SK-N-SH (cell line): ENCODE measurements at regions not wholly inside any gene's neighbourhood (a gene's known extent, or its start where the extent isn't known, plus 50 kb on each side); places are given as distances from the start of the nearest gene placed in this dataset.

Source experiments
- CTCF ChIA-PET: fragments of 300-600, 350-600 bp; formaldehyde crosslinking; extraction: SDS; loops from one replicate; lab custom pipeline; 2021; lab: Yijun Ruan, JAX
- POLR2A ChIA-PET: fragments of 350-600 bp; sonication (Branson Sonifier 250); formaldehyde crosslinking; extraction: SDS; loops from one replicate; lab custom pipeline; 2020; ENCODE audit warnings: antibody characterized with exemption, inconsistent platforms; lab: Yijun Ruan, JAX
- DNase-seq: peaks from one replicate; pipeline ENCODE4 v3.0.0; 2012
- H2AFZ ChIP-seq: fragments of 200-600 bp; sonication (generic); 2 replicates; pipeline ENCODE4 v1.8.1; 2016; ENCODE audit warnings: antibody characterized with exemption, mild to moderate bottlenecking, low read depth
- H3F3A ChIP-seq: fragments of 200-600 bp; sonication (generic); replicated peaks from 2 replicates; pipeline ENCODE3; 2016; ENCODE audit warnings: antibody characterized with exemption, mild to moderate bottlenecking; ENCODE audit not compliant: insufficient read depth
- H3K27ac ChIP-seq, 2 experiments: fragments of 200-500 bp in 1 of 2; fragments of 200-600 bp in 1 of 2; sonication (Bioruptor generic) in 1 of 2; sonication (generic), shearing (Covaris generic) in 1 of 2; 2 replicates each; pipeline versions ENCODE4 v1.5.1 to v1.6.1; 2014 to 2016; ENCODE audit warnings: low read depth in 2 of 2, inconsistent platforms in 1 of 2, low read length in 1 of 2, mild to moderate bottlenecking in 1 of 2, mixed read lengths in 1 of 2
- H3K27me3 ChIP-seq: fragments of 200-600 bp; sonication (generic), shearing (Covaris generic); 2 replicates; pipeline ENCODE4 v1.6.1; 2016; ENCODE audit warnings: mixed run types; ENCODE audit not compliant: insufficient read depth
- H3K36me3 ChIP-seq, 2 experiments: fragments of 200-500 bp in 1 of 2; fragments of 200-600 bp in 1 of 2; sonication (Bioruptor generic) in 1 of 2; sonication (generic) in 1 of 2; replicated peaks in 1 of 2; 2 replicates each; pipeline versions ENCODE3 to v1.5.1; 2014 to 2016; ENCODE audit warnings: low read length in 1 of 2, mild to moderate bottlenecking in 1 of 2; ENCODE audit not compliant: insufficient read depth in 2 of 2, control insufficient read depth in 1 of 2
- H3K4me1 ChIP-seq, 2 experiments: fragments of 200-500 bp in 1 of 2; fragments of 200-600 bp in 1 of 2; sonication (Bioruptor generic) in 1 of 2; sonication (generic), shearing (Covaris generic) in 1 of 2; 2 replicates each; pipeline versions ENCODE4 v1.5.1 to v1.6.1; 2014 to 2016; ENCODE audit warnings: low read depth in 1 of 2, low read length in 1 of 2, mixed run types in 1 of 2; ENCODE audit not compliant: insufficient read depth in 2 of 2, control insufficient read depth in 1 of 2
- H3K4me2 ChIP-seq: fragments of 200-600 bp; sonication (generic), shearing (Covaris generic); 2 replicates; pipeline ENCODE4 v1.6.1; 2017; ENCODE audit warnings: mixed run types
- H3K4me3 ChIP-seq, 2 experiments: fragments of 200-500 bp in 1 of 2; fragments of 200-600 bp in 1 of 2; sonication (Bioruptor generic) in 1 of 2; sonication (generic), shearing (Covaris generic) in 1 of 2; 2 replicates each; pipeline versions ENCODE4 v1.5.1 to v1.8.1; 2014 to 2016; ENCODE audit warnings: low read depth in 2 of 2, inconsistent platforms in 1 of 2, low read length in 1 of 2, mild to moderate bottlenecking in 1 of 2, mixed read lengths in 1 of 2, moderate library complexity in 1 of 2
- H3K79me2 ChIP-seq: fragments of 200-600 bp; sonication (generic); 2 replicates; pipeline ENCODE4 v1.8.1; 2017; ENCODE audit warnings: mild to moderate bottlenecking; ENCODE audit not compliant: insufficient read depth
- H3K9ac ChIP-seq: fragments of 200-600 bp; sonication (generic); 2 replicates; pipeline ENCODE4 v1.6.1; 2017; ENCODE audit warnings: mixed run types
- H3K9me2 ChIP-seq: fragments of 200-600 bp; sonication (generic); 2 replicates; pipeline ENCODE4 v1.6.1; 2017; ENCODE audit warnings: mixed run types
- H3K9me3 ChIP-seq: fragments of 200-600 bp; sonication (generic); 2 replicates; pipeline ENCODE4 v1.6.1; 2017; ENCODE audit warnings: mixed run types, mild to moderate bottlenecking, moderate library complexity
- H4K20me1 ChIP-seq: fragments of 200-600 bp; sonication (generic); 2 replicates; pipeline ENCODE4 v1.6.1; 2017; ENCODE audit warnings: mild to moderate bottlenecking, mixed run types; ENCODE audit not compliant: insufficient read depth
- CHD2 ChIP-seq: fragments of 150-350 bp; IDR thresholded peaks from 2 replicates; pipeline ENCODE4 v1.6.1; 2018; ENCODE audit warnings: low read length; ENCODE audit not compliant: partially characterized antibody
- CTCF ChIP-seq: fragments of 200-600 bp; sonication (generic); IDR thresholded peaks from 2 replicates; pipeline ENCODE4 v1.6.1; 2017; ENCODE audit warnings: antibody characterized with exemption, mild to moderate bottlenecking, moderate library complexity
- ELF1 ChIP-seq: IDR thresholded peaks from 2 replicates; pipeline ENCODE4 v1.4.0; 2012
- EZH2phosphoT487 ChIP-seq: fragments of 200-600 bp; sonication (generic); IDR thresholded peaks from 2 replicates; pipeline ENCODE4 v1.6.1; 2017; ENCODE audit warnings: low read depth, mixed run types, mild to moderate bottlenecking, antibody characterized with exemption, moderate library complexity, borderline replicate concordance
- FOSL2 ChIP-seq: IDR thresholded peaks from 2 replicates; pipeline ENCODE4 v1.4.0; 2012; ENCODE audit warnings: low read depth, mild to moderate bottlenecking, moderate library complexity, borderline replicate concordance
- FOXJ3 ChIP-seq: sonication (generic); formaldehyde crosslinking; IDR thresholded peaks from 2 replicates; pipeline ENCODE4 v1.5.1; 2020; ENCODE audit warnings: mild to moderate bottlenecking, missing genetic modification reagents
- FOXM1 ChIP-seq: IDR thresholded peaks from 2 replicates; pipeline ENCODE4 v1.4.0; 2012; ENCODE audit warnings: low read depth, mild to moderate bottlenecking
- GATA2 ChIP-seq: sonication (generic); formaldehyde crosslinking; IDR thresholded peaks from 2 replicates; pipeline ENCODE4 v1.5.0; 2020; ENCODE audit warnings: mild to moderate bottlenecking, missing genetic modification reagents
- IRF3 ChIP-seq: fragments of 150-350 bp; IDR thresholded peaks from 2 replicates; pipeline ENCODE4 v1.6.1; 2016; ENCODE audit warnings: mild to moderate bottlenecking, low read depth, low read length
- NFIC ChIP-seq: IDR thresholded peaks from 2 replicates; pipeline ENCODE4 v1.4.0; 2012; ENCODE audit warnings: borderline replicate concordance
- POLR2AphosphoS5 ChIP-seq: IDR thresholded peaks from 2 replicates; pipeline ENCODE4 v1.6.1; 2012; ENCODE audit warnings: low read depth, low read length
- RAD21 ChIP-seq: IDR thresholded peaks from 2 replicates; pipeline ENCODE4 v1.6.1; 2012; ENCODE audit warnings: mild to moderate bottlenecking, low read length
- RFX5 ChIP-seq: IDR thresholded peaks from 2 replicates; pipeline ENCODE4 v1.6.1; 2012; ENCODE audit warnings: mild to moderate bottlenecking, improper control_type of control experiment, low read length
- SIN3A ChIP-seq: IDR thresholded peaks from 2 replicates; pipeline ENCODE4 v1.6.1; 2012; ENCODE audit warnings: low read depth, mild to moderate bottlenecking, low read length, moderate library complexity, borderline replicate concordance
- SMC3 ChIP-seq: IDR thresholded peaks from 2 replicates; pipeline ENCODE4 v1.6.1; 2012; ENCODE audit warnings: low read depth, low read length, improper control_type of control experiment
- TAF1 ChIP-seq: IDR thresholded peaks from 2 replicates; pipeline ENCODE4 v1.6.1; 2012; ENCODE audit warnings: low read depth, mild to moderate bottlenecking, low read length, moderate library complexity, borderline replicate concordance
- TCF12 ChIP-seq: IDR thresholded peaks from 2 replicates; pipeline ENCODE4 v1.4.0; 2012
- USF1 ChIP-seq: IDR thresholded peaks from 2 replicates; pipeline ENCODE4 v1.4.0; 2012; ENCODE audit warnings: low read depth, borderline replicate concordance
- whole genome bisulfite sequencing: methylation state at CpG from one replicate; pipeline ENCODE4 v1.1.6; 2017; ENCODE audit warnings: low lambda C conversion rate; 5-methylcytosine and 5-hydroxymethylcytosine counted together
- TF ChIP-seq, protein P1 (sequence below): IDR thresholded peaks from 2 replicates; pipeline ENCODE4 v1.4.0; 2012; ENCODE audit warnings: low read depth, borderline replicate concordance

DNA sequence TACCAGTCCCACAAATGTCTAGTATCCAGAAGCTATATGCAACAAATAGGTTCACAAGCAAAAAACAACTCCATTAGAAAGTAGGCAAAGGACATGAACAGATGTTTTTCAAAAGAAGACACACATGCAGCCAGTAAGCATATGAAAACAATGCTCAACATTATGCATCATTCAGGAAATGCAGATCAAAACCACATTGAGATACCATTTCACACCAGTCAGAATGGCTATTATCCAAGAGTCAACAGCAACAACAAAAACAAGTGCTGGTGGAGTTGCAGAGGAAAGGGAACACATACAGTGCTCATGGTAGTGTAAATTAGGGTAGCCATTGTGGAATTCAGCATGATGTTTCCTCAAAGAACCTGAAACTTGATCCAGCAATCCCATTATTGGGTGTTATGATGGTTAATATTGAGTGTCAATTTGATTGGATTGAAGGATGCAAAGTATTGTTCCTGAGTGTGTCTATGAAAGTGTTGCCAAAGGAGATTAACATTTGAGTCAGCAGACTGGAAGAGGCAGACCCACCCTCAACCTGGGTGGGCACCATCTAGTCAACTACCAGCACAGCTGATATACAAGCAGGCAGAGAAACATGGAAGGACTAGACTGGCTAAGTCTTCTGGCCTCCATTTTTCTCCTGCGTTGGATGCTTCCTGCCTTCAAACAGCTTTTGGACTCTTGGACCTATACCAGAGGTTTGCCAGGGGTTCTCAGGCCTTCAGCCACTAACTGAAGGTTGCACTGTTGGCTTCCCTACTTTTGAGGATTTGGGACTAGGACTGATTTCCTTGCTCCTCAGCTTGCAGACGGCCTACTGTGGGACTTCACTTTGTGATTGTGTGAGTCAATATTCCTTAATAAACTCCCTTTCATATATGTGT lies 218.4 kb upstream of the SEMA3D start:
- Histone ChIP-seq H3K36me3 (no peaks in the 10 kb centered on the region), H3K27me3 (no peaks in the 10 kb centered on the region), H3K9me2 (no peaks in the 10 kb centered on the region; the same call in 1 of the 2 replicates), H2AFZ (no peak overlapping the region), H4K20me1 (no peaks in the 10 kb centered on the region), H3K4me3 (no peak overlapping the region), H3F3A (no peaks in the 10 kb centered on the region), H3K79me2 (no peaks in the 10 kb centered on the region), H3K4me1 (no peaks in the 10 kb centered on the region), H3K9me3 (0 out of 2 replicates have a peak, but pooled peaks cover 3% of the 10 kb centered on the region), H3K9ac (no peak overlapping the region), H3K4me2 (no peak overlapping the region), H3K27ac (no peak overlapping the region)
- CTCF ChIA-PET: interaction anchor here (1.0 kb wide), 1 partner anchor 73 kb away, joined by 3 read pairs; no protein-coding TSS in a partner anchor
- no peak for TF ChIP-seq FOSL2
- no peak for TF ChIP-seq POLR2AphosphoS5
- TF ChIP-seq IRF3: no peak
- TF ChIP-seq RAD21: no peak
- no peak for TF ChIP-seq FOXM1
- no peak for TF ChIP-seq CTCF
- no peak for TF ChIP-seq EZH2phosphoT487
- TF ChIP-seq RFX5: no peak
- no peak for TF ChIP-seq SMC3
- TF ChIP-seq CHD2: no peak
- TF ChIP-seq TAF1: no peak
- no peak for TF ChIP-seq FOXJ3
- TF ChIP-seq, protein P1, sequence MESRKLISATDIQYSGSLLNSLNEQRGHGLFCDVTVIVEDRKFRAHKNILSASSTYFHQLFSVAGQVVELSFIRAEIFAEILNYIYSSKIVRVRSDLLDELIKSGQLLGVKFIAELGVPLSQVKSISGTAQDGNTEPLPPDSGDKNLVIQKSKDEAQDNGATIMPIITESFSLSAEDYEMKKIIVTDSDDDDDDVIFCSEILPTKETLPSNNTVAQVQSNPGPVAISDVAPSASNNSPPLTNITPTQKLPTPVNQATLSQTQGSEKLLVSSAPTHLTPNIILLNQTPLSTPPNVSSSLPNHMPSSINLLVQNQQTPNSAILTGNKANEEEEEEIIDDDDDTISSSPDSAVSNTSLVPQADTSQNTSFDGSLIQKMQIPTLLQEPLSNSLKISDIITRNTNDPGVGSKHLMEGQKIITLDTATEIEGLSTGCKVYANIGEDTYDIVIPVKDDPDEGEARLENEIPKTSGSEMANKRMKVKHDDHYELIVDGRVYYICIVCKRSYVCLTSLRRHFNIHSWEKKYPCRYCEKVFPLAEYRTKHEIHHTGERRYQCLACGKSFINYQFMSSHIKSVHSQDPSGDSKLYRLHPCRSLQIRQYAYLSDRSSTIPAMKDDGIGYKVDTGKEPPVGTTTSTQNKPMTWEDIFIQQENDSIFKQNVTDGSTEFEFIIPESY: no peak
- no peak for TF ChIP-seq TCF12
- TF ChIP-seq ELF1: no peak
- TF ChIP-seq NFIC: no peak
- no peak for TF ChIP-seq SIN3A
- no peak for TF ChIP-seq USF1
- TF ChIP-seq GATA2 (CRISPR knock-in tag): no peak
- POLR2A ChIA-PET: no interaction called here
- no peak for DNase-seq
- 90% methylated on average over 2 of the region's 2 CpGs for WGBS
